Upper lobe of right lung (tissue), 1 donor: ENCODE measurements at regions not wholly inside any gene's neighbourhood (a gene's known extent, or its start where the extent isn't known, plus 50 kb on each side); places are given as distances from the start of the nearest gene placed in this dataset.

Source experiments
- ATAC-seq: fragments of 200-7000 bp; cut with Tn5 transposase; one replicate; pipeline ENCODE4 v1.9.1; 2020; ENCODE audit warnings: mild to moderate bottlenecking, moderate library complexity
- DNase-seq: peaks from one replicate; pipeline ENCODE4 v3.0.0-alpha.2; 2020
- H3K27ac ChIP-seq: fragments of 200-600 bp; one replicate; pipeline ENCODE4 v1.8.0; 2022
- H3K27me3 ChIP-seq: fragments of 200-600 bp; one replicate; pipeline ENCODE4 v1.8.0; 2022; ENCODE audit warnings: mild to moderate bottlenecking
- H3K36me3 ChIP-seq: fragments of 200-600 bp; one replicate; pipeline ENCODE4 v1.8.0; 2022
- H3K4me1 ChIP-seq: fragments of 200-600 bp; one replicate; pipeline ENCODE4 v1.8.0; 2022
- H3K4me3 ChIP-seq: fragments of 200-600 bp; one replicate; pipeline ENCODE4 v1.8.0; 2022; ENCODE audit warnings: mild to moderate bottlenecking
- H3K9me3 ChIP-seq: fragments of 200-600 bp; one replicate; pipeline ENCODE4 v1.8.0; 2022
- CTCF ChIP-seq: fragments of 200-600 bp; IDR thresholded peaks from one replicate; pipeline ENCODE4 v1.8.0; 2022; ENCODE audit warnings: antibody characterized with exemption
- intact Hi-C: fragments of 100-400 bp; cut with DNase I; formaldehyde crosslinking; loops from one replicate; pipeline ENCODE4 v1.11.0; 2022
- donor health status: DM: no; HTN: yes; CAD: no; lungs with severe emphysema.

GRCh38 chr6:168214586-168215104, 104.9 kb downstream of the DACT2 start:
- Histone ChIP-seq H3K27ac (no peak overlapping the region), H3K27me3 (no peaks in the 10 kb centered on the region), H3K4me1 (no peaks in the 10 kb centered on the region), H3K36me3 (no peaks in the 10 kb centered on the region), H3K9me3 (no peaks in the 10 kb centered on the region), H3K4me3 (no peak overlapping the region)
- intact Hi-C loops = no loop called here
- no peak for TF ChIP-seq CTCF
- ATAC-seq (no peak), DNase-seq (no peak)

- ATAC-seq = no peak
- Histone ChIP-seq H3K27me3 (no peaks in the 10 kb centered on the region), H3K36me3 (no peaks in the 10 kb centered on the region), H3K4me1 (no peaks in the 10 kb centered on the region), H3K9me3 (no peaks in the 10 kb centered on the region), H3K27ac (no peak overlapping the region), H3K4me3 (no peak overlapping the region)
- no peak for DNase-seq
- no peak for TF ChIP-seq CTCF
- intact Hi-C loops = no loop called here
These were observed 106.5 kb downstream of the DACT2 start for GRCh38 chr6:168213121-168213524.

GRCh38 chr6:168212362-168212761, 107.2 kb downstream of the DACT2 start:
- Histone ChIP-seq H3K27me3 (no peaks in the 10 kb centered on the region), H3K27ac (no peak overlapping the region), H3K4me3 (no peak overlapping the region), H3K9me3 (no peaks in the 10 kb centered on the region), H3K4me1 (no peaks in the 10 kb centered on the region), H3K36me3 (no peaks in the 10 kb centered on the region)
- DNase-seq (no peak), ATAC-seq (no peak)
- no peak for TF ChIP-seq CTCF
- intact Hi-C loops = no loop called here

- no peaks in the 10 kb centered on the region for H3K27me3 ChIP-seq
These were observed 107.9 kb downstream of the DACT2 start for GRCh38 chr6:168211681-168212080.

GRCh38 chr6:168210239-168211105, 109.1 kb downstream of the DACT2 start:
- DNase-seq = no peak
- H3K9me3 ChIP-seq = no peaks in the 10 kb centered on the region
- no peaks in the 10 kb centered on the region for H3K27me3 ChIP-seq
- H3K36me3 ChIP-seq = no peaks in the 10 kb centered on the region
- H3K4me1 ChIP-seq = no peaks in the 10 kb centered on the region
- intact Hi-C loops = no loop called here
- H3K4me3 ChIP-seq = no peak overlapping the region
- no peak for TF ChIP-seq CTCF
- H3K27ac ChIP-seq = no peak overlapping the region
- peak; percentile 11 for ATAC-seq

More at GRCh38 chr6:168211681-168212080, 107.9 kb downstream of the DACT2 start:
- no peak for ATAC-seq
- Histone ChIP-seq H3K9me3 (no peaks in the 10 kb centered on the region), H3K4me3 (no peak overlapping the region), H3K36me3 (no peaks in the 10 kb centered on the region), H3K4me1 (no peaks in the 10 kb centered on the region), H3K27ac (no peak overlapping the region)
- TF ChIP-seq CTCF = no peak
- DNase-seq = no peak
- intact Hi-C loops = no loop called here
